Skeletal muscle tissue (tissue), 3 donors: ENCODE measurements at regions not wholly inside any gene's neighbourhood (a gene's known extent, or its start where the extent isn't known, plus 50 kb on each side); places are given as distances from the start of the nearest gene placed in this dataset.

Experiments
- H3K27ac ChIP-seq: one replicate; pipeline ENCODE4 v1.7.0; 2013; ENCODE audit warnings: mild to moderate bottlenecking, low read depth, low read length, inconsistent platforms
- H3K27me3 ChIP-seq, 3 donors: one replicate each; pipeline ENCODE4 v1.7.0; 2013; ENCODE audit warnings: low read length in 3 of 3; ENCODE audit not compliant: control insufficient read depth in 3 of 3, insufficient read depth in 3 of 3
- H3K36me3 ChIP-seq, 3 donors: one replicate each; pipeline ENCODE4 v1.7.0; 2013; ENCODE audit warnings: low read length in 3 of 3; ENCODE audit not compliant: control insufficient read depth in 3 of 3, insufficient read depth in 3 of 3
- H3K4me1 ChIP-seq, 3 donors: one replicate each; pipeline ENCODE4 v1.7.0; 2013; ENCODE audit warnings: low read length in 3 of 3, mild to moderate bottlenecking in 3 of 3; ENCODE audit not compliant: control insufficient read depth in 3 of 3, insufficient read depth in 3 of 3
- H3K4me3 ChIP-seq, 3 donors: one replicate each; pipeline ENCODE4 v1.7.0; 2013; ENCODE audit warnings: low read length in 3 of 3
- H3K9ac ChIP-seq, 3 donors: one replicate each; pipeline ENCODE4 v1.7.0; 2013; ENCODE audit warnings: low read length in 3 of 3, mild to moderate bottlenecking in 3 of 3, moderate library complexity in 2 of 3, low read depth in 1 of 3
- H3K9me3 ChIP-seq, 3 donors: one replicate each; pipeline ENCODE4 v1.7.0; 2013; ENCODE audit warnings: low read length in 3 of 3; ENCODE audit not compliant: control insufficient read depth in 3 of 3
- donor health status: Osteomylitis.

DNA sequence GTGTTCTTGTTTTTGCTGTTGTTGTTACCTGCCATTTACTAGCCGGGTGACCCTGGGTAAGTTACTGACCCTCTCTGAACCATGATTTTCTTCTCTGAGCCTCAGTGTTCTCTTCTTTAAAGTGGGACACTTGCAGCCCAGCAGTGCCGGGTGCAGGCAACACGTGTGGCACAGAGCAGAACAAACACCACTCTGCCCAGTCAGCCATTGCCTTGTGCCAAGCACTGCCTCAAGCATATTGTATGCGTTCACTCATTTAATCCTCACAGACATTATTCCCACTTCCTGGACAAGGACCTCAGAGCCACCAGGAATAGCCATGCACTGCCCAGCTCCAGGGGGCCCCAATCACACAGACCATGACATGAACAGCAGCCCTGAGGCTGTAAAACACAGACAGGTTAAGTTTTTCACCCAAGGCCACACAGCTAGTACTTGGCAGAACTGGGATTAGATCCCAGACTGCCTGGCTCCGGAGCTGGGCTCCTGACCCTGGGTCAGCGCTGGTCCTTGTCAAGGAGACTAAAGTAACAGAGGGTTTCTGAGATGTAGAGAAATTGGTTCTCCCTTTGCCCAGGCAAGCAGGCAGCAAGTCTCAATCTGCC, 74.0 kb upstream of the PTPN1 start:
- Histone ChIP-seq H3K27me3 (no peaks in the 10 kb centered on the region), H3K9me3 (no peaks in the 10 kb centered on the region), H3K27ac (no peak overlapping the region), H3K9ac (no peak overlapping the region), H3K4me1 (peaks cover 0 to 16% (median 14%) of the 10 kb centered on the region in 3 donors), H3K36me3 (no peaks in the 10 kb centered on the region), H3K4me3 (no peak overlapping the region)

GRCh38 chr20:50436696-50437095, 73.5 kb upstream of the PTPN1 start:
- Histone ChIP-seq H3K27ac (no peak overlapping the region), H3K4me3 (no peak overlapping the region), H3K9me3 (no peaks in the 10 kb centered on the region), H3K36me3 (no peaks in the 10 kb centered on the region), H3K9ac (no peak overlapping the region), H3K4me1 (peaks cover 3 to 21% (median 19%) of the 10 kb centered on the region in 3 donors), H3K27me3 (no peaks in the 10 kb centered on the region)

- Histone ChIP-seq H3K9me3 (no peaks in the 10 kb centered on the region), H3K27me3 (no peaks in the 10 kb centered on the region), H3K9ac (no peak overlapping the region), H3K27ac (no peak overlapping the region), H3K4me1 (peaks cover 4 to 23% (median 20%) of the 10 kb centered on the region in 3 donors), H3K4me3 (no peak overlapping the region), H3K36me3 (no peaks in the 10 kb centered on the region)
Measured at GRCh38 chr20:50438986-50439407, 71.2 kb upstream of the PTPN1 start.

GRCh38 chr20:50439539-50440453, 70.4 kb upstream of the PTPN1 start:
- no peak overlapping the region for H3K27ac ChIP-seq
- no peaks in the 10 kb centered on the region for H3K9me3 ChIP-seq
- no peak overlapping the region for H3K9ac ChIP-seq
- peaks cover 4 to 23% (median 20%) of the 10 kb centered on the region in 3 donors for H3K4me1 ChIP-seq
- no peaks in the 10 kb centered on the region for H3K36me3 ChIP-seq
- H3K27me3 ChIP-seq = no peaks in the 10 kb centered on the region
- H3K4me3 ChIP-seq = no peak overlapping the region

DNA sequence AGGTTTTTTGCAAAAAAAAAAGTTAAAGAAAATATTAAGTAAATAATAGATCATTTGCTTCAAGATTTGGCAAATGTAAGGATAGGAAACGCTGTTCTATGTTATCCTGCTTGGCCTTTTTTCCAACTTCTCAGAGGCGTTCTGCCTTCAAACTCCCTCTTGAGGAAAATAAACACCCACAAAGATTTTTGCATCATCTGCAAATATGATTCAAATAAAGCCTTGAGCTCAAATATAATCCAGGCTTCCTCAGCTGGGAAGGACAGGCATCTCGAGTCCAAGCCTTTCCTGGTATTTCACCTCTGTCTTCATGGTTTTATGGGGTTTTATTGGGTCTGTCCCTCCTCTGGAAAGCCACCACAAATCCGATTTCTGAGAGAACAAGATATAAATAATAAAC, 67.7 kb upstream of the PTPN1 start:
- H3K4me1 ChIP-seq = peaks cover 4 to 12% (median 9%) of the 10 kb centered on the region in 3 donors
- no peak overlapping the region for H3K27ac ChIP-seq
- no peak overlapping the region for H3K4me3 ChIP-seq
- H3K27me3 ChIP-seq = no peaks in the 10 kb centered on the region
- H3K9ac ChIP-seq = no peak overlapping the region
- no peaks in the 10 kb centered on the region for H3K9me3 ChIP-seq
- no peaks in the 10 kb centered on the region for H3K36me3 ChIP-seq

DNA sequence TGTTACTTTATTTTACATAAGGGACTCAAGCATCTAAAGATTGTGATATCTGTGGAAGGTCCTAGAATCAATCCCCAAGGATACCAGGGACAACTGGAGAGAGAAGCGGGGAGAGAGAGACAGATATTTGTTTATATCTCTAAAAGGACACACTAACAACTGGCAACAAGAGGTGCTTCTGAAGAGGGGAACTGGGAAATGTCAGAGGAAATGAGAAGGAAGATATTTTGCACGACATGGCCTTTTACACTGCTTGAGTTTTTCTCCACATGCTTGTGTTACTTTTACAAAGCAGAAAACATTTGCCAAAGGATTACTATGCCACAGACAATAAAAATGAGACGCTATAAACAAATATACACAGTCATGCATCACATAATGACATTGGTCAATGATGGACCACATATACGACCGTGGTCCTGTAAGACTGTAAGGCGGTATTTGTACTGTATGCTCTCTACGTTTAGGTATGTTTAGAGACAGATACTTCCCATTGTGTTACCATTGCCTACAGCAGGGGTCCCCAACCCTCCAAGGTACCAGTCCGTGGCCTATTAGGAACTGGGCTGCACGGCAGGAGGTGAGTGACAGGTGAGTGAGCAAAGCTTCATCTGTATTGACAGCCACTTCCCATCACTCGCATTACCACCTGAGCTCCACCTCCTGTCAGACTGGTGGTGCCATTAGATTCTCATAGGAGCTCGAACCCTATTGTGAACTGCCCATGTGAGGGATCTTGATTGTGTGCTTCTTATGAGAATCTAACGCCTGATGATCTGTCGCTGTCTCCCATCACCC, 64.6 kb upstream of the PTPN1 start:
- no peaks in the 10 kb centered on the region for H3K27me3 ChIP-seq
- no peaks in the 10 kb centered on the region for H3K9me3 ChIP-seq
- no peak overlapping the region for H3K4me3 ChIP-seq
- no peaks in the 10 kb centered on the region for H3K36me3 ChIP-seq
- no peak overlapping the region for H3K27ac ChIP-seq
- H3K9ac ChIP-seq = no peak overlapping the region
- peaks cover 4 to 14% (median 11%) of the 10 kb centered on the region in 3 donors for H3K4me1 ChIP-seq

- no peak overlapping the region for H3K4me3 ChIP-seq
- H3K4me1 ChIP-seq = peaks cover 9 to 17% (median 15%) of the 10 kb centered on the region in 3 donors
- H3K27ac ChIP-seq = no peak overlapping the region
- no peak overlapping the region for H3K9ac ChIP-seq
- H3K36me3 ChIP-seq = no peaks in the 10 kb centered on the region
- H3K27me3 ChIP-seq = no peaks in the 10 kb centered on the region
- H3K9me3 ChIP-seq = no peaks in the 10 kb centered on the region
Measured at GRCh38 chr20:50446351-50447101, 63.7 kb upstream of the PTPN1 start.

DNA sequence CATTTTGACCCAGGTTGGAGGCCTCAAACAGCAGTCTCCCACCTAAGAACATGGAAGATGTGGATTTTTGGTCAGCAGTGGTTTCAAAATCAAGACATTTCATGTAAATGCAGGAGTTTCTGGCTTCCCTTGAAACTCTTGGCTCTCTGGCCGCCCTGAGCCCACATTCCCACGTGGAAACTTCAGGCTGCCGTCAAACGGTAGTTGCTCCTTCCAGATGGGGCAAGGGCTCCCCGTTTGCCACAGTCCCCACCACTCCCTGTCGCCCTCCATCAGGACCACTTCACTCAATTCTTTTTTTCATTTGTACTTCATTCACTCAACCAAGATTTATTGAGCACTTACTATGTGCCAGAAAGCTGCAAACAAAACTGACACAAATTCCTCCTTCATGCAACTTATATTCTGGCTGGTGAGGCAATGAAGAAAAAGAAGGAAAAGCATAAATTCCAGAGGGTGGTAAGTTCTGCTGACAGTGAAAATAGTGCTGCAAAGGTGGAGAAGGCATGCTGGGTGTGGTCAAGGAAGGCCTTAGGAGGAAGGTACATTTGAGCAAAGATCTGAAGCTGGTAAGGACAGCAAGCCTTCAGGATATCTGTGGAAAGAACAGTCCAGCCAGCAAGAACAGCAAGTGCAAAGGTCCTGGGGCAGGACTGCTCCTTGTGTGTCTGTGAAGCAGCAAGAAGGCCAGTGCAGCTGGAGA, 62.9 kb upstream of the PTPN1 start:
- Histone ChIP-seq H3K27ac (no peak overlapping the region), H3K27me3 (no peaks in the 10 kb centered on the region), H3K9me3 (no peaks in the 10 kb centered on the region), H3K36me3 (no peaks in the 10 kb centered on the region), H3K4me3 (no peak overlapping the region), H3K9ac (no peak overlapping the region), H3K4me1 (peaks cover 7 to 15% (median 14%) of the 10 kb centered on the region in 3 donors)

DNA sequence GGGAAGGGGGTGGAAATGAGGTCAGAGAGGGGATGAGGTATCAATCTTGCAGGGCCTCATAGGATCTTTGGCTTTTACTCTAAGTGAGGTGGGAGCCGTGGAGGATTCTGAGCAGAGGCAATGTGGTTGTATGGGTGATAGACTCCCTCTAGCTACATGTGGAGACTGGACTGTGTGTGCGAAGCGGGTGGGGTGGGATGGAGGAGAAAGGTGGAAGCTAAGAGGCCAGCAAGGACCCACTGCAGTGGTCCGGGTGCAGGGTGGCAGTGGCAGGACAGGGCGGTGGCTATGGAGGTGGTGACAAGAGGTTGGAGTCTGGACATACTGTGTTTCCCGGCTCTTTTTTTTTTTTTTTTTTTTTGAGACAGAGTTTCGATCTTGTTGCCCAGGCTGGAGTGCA, 62.4 kb upstream of the PTPN1 start:
- H3K36me3 ChIP-seq = no peaks in the 10 kb centered on the region
- no peaks in the 10 kb centered on the region for H3K27me3 ChIP-seq
- peaks cover 7 to 15% (median 14%) of the 10 kb centered on the region in 3 donors for H3K4me1 ChIP-seq
- H3K9me3 ChIP-seq = no peaks in the 10 kb centered on the region
- no peak overlapping the region for H3K4me3 ChIP-seq
- H3K9ac ChIP-seq = no peak overlapping the region
- H3K27ac ChIP-seq = no peak overlapping the region
